DND-41 (cell line): ENCODE measurements at regions not wholly inside any gene's neighbourhood (a gene's known extent, or its start where the extent isn't known, plus 50 kb on each side); places are given as distances from the start of the nearest gene placed in this dataset.

Source experiments
- ATAC-seq: fragments of 200-7000 bp; cut with Tn5 transposase; 3 replicates; pipeline ENCODE4 v1.9.1; 2021; ENCODE audit warnings: low read depth; ENCODE audit not compliant: insufficient read depth
- DNase-seq: peaks from one replicate; pipeline ENCODE4 v3.0.0-alpha.2; 2020
- H2AFZ ChIP-seq: 2 replicates; pipeline ENCODE4 v1.6.0; 2012; ENCODE audit warnings: low read depth, low read length
- H3K27ac ChIP-seq: 2 replicates; pipeline ENCODE4 v1.5.1; 2012; ENCODE audit warnings: low read length, inconsistent platforms
- H3K27me3 ChIP-seq: fragments of 200-600 bp; sonication (generic); 2 replicates; pipeline ENCODE4 v1.6.0; 2012; ENCODE audit warnings: low read length, mild to moderate bottlenecking, inconsistent platforms; ENCODE audit not compliant: insufficient read depth, poor library complexity
- H3K36me3 ChIP-seq: 2 replicates; pipeline ENCODE4 v1.5.1; 2012; ENCODE audit warnings: low read length, inconsistent platforms; ENCODE audit not compliant: insufficient read depth
- H3K4me1 ChIP-seq: 2 replicates; pipeline ENCODE4 v1.5.1; 2012; ENCODE audit warnings: mild to moderate bottlenecking, low read length; ENCODE audit not compliant: insufficient read depth
- H3K4me2 ChIP-seq: 2 replicates; pipeline ENCODE4 v1.6.0; 2012; ENCODE audit warnings: mild to moderate bottlenecking, moderate library complexity, low read length, inconsistent platforms; ENCODE audit not compliant: insufficient read depth
- H3K4me3 ChIP-seq, 2 experiments: fragments of 200-600 bp in 1 of 2; shearing (Covaris generic) in 1 of 2; 2 replicates each; pipeline ENCODE4 v1.5.1; 2012 to 2016; ENCODE audit warnings: inconsistent platforms in 2 of 2, low read length in 2 of 2, mild to moderate bottlenecking in 2 of 2, low read depth in 1 of 2, moderate library complexity in 1 of 2
- H3K79me2 ChIP-seq: 2 replicates; pipeline ENCODE4 v1.6.0; 2012; ENCODE audit warnings: low read length, inconsistent platforms; ENCODE audit not compliant: insufficient read depth
- H3K9ac ChIP-seq: 2 replicates; pipeline ENCODE4 v1.6.0; 2012; ENCODE audit warnings: low read depth, mild to moderate bottlenecking, inconsistent platforms, low read length, moderate library complexity
- H3K9me3 ChIP-seq: 2 replicates; pipeline ENCODE4 v1.5.1; 2012; ENCODE audit warnings: low read length, moderate library complexity, mild to moderate bottlenecking, inconsistent platforms; ENCODE audit not compliant: insufficient read depth, severe bottlenecking
- H4K20me1 ChIP-seq: 2 replicates; pipeline ENCODE4 v1.6.0; 2012; ENCODE audit warnings: low read length; ENCODE audit not compliant: insufficient read depth
- CTCF ChIP-seq: IDR thresholded peaks from 2 replicates; pipeline ENCODE4 v1.5.1; 2012; ENCODE audit warnings: borderline replicate concordance, low read length, moderate library complexity, mild to moderate bottlenecking; ENCODE audit not compliant: poor library complexity, severe bottlenecking; ENCODE audit errors: extremely low read depth
- EZH2 ChIP-seq: IDR thresholded peaks from 3 replicates; pipeline ENCODE4 v1.6.1; 2012; ENCODE audit warnings: borderline replicate concordance, low read depth, mild to moderate bottlenecking, moderate library complexity, low read length, inconsistent platforms; ENCODE audit not compliant: severe bottlenecking

GRCh38 chr1:30153743-30154449, 569.5 kb downstream of the MATN1 start:
- Histone ChIP-seq H3K27me3 (no peaks in the 10 kb centered on the region), H2AFZ (no peak overlapping the region), H3K9me3 (no peaks in the 10 kb centered on the region), H4K20me1 (no peaks in the 10 kb centered on the region), H3K27ac (no peak overlapping the region), H3K79me2 (no peaks in the 10 kb centered on the region), H3K36me3 (no peaks in the 10 kb centered on the region), H3K4me1 (no peaks in the 10 kb centered on the region), H3K4me3 (no peak overlapping the region), H3K9ac (no peak overlapping the region), H3K4me2 (no peak overlapping the region)
- DNase-seq = no peak
- ATAC-seq = no peak
- TF ChIP-seq CTCF (no peak), EZH2 (no peak)

- Histone ChIP-seq H3K4me1 (no peaks in the 10 kb centered on the region), H4K20me1 (no peaks in the 10 kb centered on the region), H3K4me3 (no peak overlapping the region), H3K9ac (no peak overlapping the region), H2AFZ (no peak overlapping the region), H3K27me3 (no peaks in the 10 kb centered on the region), H3K9me3 (no peaks in the 10 kb centered on the region), H3K36me3 (no peaks in the 10 kb centered on the region), H3K79me2 (no peaks in the 10 kb centered on the region), H3K27ac (no peak overlapping the region), H3K4me2 (no peak overlapping the region)
- DNase-seq (no peak), ATAC-seq (no peak)
- TF ChIP-seq CTCF (no peak), EZH2 (no peak)
These were observed 571.6 kb downstream of the MATN1 start for GRCh38 chr1:30151826-30152225.

- no peak overlapping the region for H2AFZ ChIP-seq
- no peak overlapping the region for H3K4me3 ChIP-seq
- H3K27me3 ChIP-seq = no peaks in the 10 kb centered on the region
- no peaks in the 10 kb centered on the region for H3K36me3 ChIP-seq
- no peaks in the 10 kb centered on the region for H4K20me1 ChIP-seq
- DNase-seq = no peak
- H3K4me2 ChIP-seq = no peak overlapping the region
- H3K4me1 ChIP-seq = no peaks in the 10 kb centered on the region
- no peak overlapping the region for H3K9ac ChIP-seq
- no peak overlapping the region for H3K27ac ChIP-seq
- TF ChIP-seq CTCF (no peak), EZH2 (no peak)
- no peaks in the 10 kb centered on the region for H3K79me2 ChIP-seq
- H3K9me3 ChIP-seq = no peaks in the 10 kb centered on the region
- ATAC-seq = no peak
These were observed 572.3 kb downstream of the MATN1 start for GRCh38 chr1:30151119-30151518.
